PFSK-1 (cell line): ENCODE measurements at regions not wholly inside any gene's neighbourhood (a gene's known extent, or its start where the extent isn't known, plus 50 kb on each side); places are given as distances from the start of the nearest gene placed in this dataset.

ENCODE experiments used
- POLR2AphosphoS5 ChIP-seq: IDR thresholded peaks from 2 replicates; pipeline ENCODE4 v1.6.1; 2012; ENCODE audit warnings: low read depth, mild to moderate bottlenecking, control low read depth, low read length, moderate library complexity
- TAF1 ChIP-seq: IDR thresholded peaks from 2 replicates; pipeline ENCODE4 v1.6.1; 2012; ENCODE audit warnings: low read length, control low read depth, borderline replicate concordance; ENCODE audit not compliant: insufficient read depth

GRCh38 chr19:13665125-13665905 lies 99.0 kb upstream of the MRI1 start:
- TF ChIP-seq POLR2AphosphoS5 (no peak), TAF1 (no peak)
